Colonic mucosa (tissue), 4 donors: ENCODE measurements at regions not wholly inside any gene's neighbourhood (a gene's known extent, or its start where the extent isn't known, plus 50 kb on each side); places are given as distances from the start of the nearest gene placed in this dataset.

ENCODE experiments used
- DNase-seq: peaks from one replicate; pipeline ENCODE4 v3.0.0-alpha.2; 2020
- H3K27ac ChIP-seq: fragments of 200-600 bp; one replicate; pipeline ENCODE4 v1.8.0; 2021
- H3K27me3 ChIP-seq: fragments of 200-600 bp; one replicate; pipeline ENCODE4 v1.8.0; 2021
- H3K36me3 ChIP-seq: fragments of 200-600 bp; one replicate; pipeline ENCODE4 v1.8.0; 2021
- H3K4me1 ChIP-seq: fragments of 200-600 bp; one replicate; pipeline ENCODE4 v1.8.0; 2021; ENCODE audit warnings: mild to moderate bottlenecking
- H3K4me3 ChIP-seq: fragments of 200-600 bp; one replicate; pipeline ENCODE4 v1.8.0; 2021
- H3K9ac ChIP-seq, 2 donors: one replicate each; pipeline ENCODE4 v1.7.0; 2013; ENCODE audit warnings: control low read depth in 2 of 2, low read depth in 2 of 2, low read length in 2 of 2
- H3K9me3 ChIP-seq: fragments of 200-600 bp; one replicate; pipeline ENCODE4 v1.8.0; 2021
- CTCF ChIP-seq: fragments of 200-600 bp; IDR thresholded peaks from one replicate; pipeline ENCODE4 v1.8.0; 2022; ENCODE audit warnings: antibody characterized with exemption, mild to moderate bottlenecking
- intact Hi-C: fragments of 100-400 bp; cut with DNase I; formaldehyde crosslinking; loops from one replicate; pipeline ENCODE4 v1.14.1; 2022
- donor health status: healthy.
- donor health status: DM: no; HTN: no; CAD: no.
- donor health status: DM: no; HTN: no; CAD: no.

- no peaks in the 10 kb centered on the region for H3K4me1 ChIP-seq
- no peak overlapping the region for H3K4me3 ChIP-seq
- H3K9ac ChIP-seq = no peak overlapping the region
- intact Hi-C loops = no loop called here
- H3K9me3 ChIP-seq = no peaks in the 10 kb centered on the region
- no peak for TF ChIP-seq CTCF
- no peaks in the 10 kb centered on the region for H3K27me3 ChIP-seq
- H3K27ac ChIP-seq = no peak overlapping the region
- DNase-seq = no peak
- H3K36me3 ChIP-seq = no peaks in the 10 kb centered on the region
These were observed 150.2 kb upstream of the B3GAT1 start for GRCh38 chr11:134562196-134562595.

DNA sequence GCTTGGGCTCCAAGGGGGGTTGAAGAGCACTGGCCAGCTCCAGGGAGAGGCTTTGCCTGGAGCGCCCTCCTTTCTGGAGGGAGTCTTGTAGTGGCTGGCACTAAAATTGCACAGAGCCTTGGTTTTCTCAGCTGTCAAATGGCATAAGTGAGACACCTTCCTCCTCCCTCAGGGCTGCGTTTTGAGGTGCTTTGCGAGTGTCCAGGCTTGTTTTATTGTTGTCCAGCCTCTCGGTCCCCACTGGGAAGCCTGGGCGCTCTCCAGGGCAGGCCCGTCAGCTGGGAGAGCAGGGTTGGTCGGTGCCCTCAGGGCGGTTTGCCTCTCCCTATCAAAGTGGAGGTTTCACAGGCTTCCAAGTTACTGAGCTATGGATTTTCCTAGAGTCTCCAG lies 149.3 kb upstream of the B3GAT1 start:
- Histone ChIP-seq H3K9me3 (no peaks in the 10 kb centered on the region), H3K27me3 (no peaks in the 10 kb centered on the region), H3K9ac (no peak overlapping the region), H3K4me1 (no peaks in the 10 kb centered on the region), H3K36me3 (no peaks in the 10 kb centered on the region), H3K4me3 (no peak overlapping the region), H3K27ac (no peak overlapping the region)
- intact Hi-C loops = no loop called here
- TF ChIP-seq CTCF = no peak
- no peak for DNase-seq

GRCh38 chr11:134560566-134561330 lies 148.7 kb upstream of the B3GAT1 start:
- H3K4me3 ChIP-seq = no peak overlapping the region
- H3K36me3 ChIP-seq = no peaks in the 10 kb centered on the region
- no peaks in the 10 kb centered on the region for H3K4me1 ChIP-seq
- H3K27me3 ChIP-seq = no peaks in the 10 kb centered on the region
- no peak overlapping the region for H3K27ac ChIP-seq
- no peak for TF ChIP-seq CTCF
- H3K9me3 ChIP-seq = no peaks in the 10 kb centered on the region
- DNase-seq = no peak
- no peak overlapping the region for H3K9ac ChIP-seq
- intact Hi-C loops = no loop called here

GRCh38 chr11:134560066-134560465 lies 148.0 kb upstream of the B3GAT1 start:
- no peak overlapping the region for H3K4me3 ChIP-seq
- no peaks in the 10 kb centered on the region for H3K4me1 ChIP-seq
- no peak overlapping the region for H3K9ac ChIP-seq
- no peak overlapping the region for H3K27ac ChIP-seq
- H3K9me3 ChIP-seq = no peaks in the 10 kb centered on the region
- no peaks in the 10 kb centered on the region for H3K36me3 ChIP-seq
- no peaks in the 10 kb centered on the region for H3K27me3 ChIP-seq
- DNase-seq = no peak
- TF ChIP-seq CTCF = no peak
- intact Hi-C loops = no loop called here

- intact Hi-C loops = no loop called here
- no peak for DNase-seq
- no peaks in the 10 kb centered on the region for H3K4me1 ChIP-seq
- no peaks in the 10 kb centered on the region for H3K9me3 ChIP-seq
- H3K27ac ChIP-seq = no peak overlapping the region
- H3K36me3 ChIP-seq = no peaks in the 10 kb centered on the region
- no peak for TF ChIP-seq CTCF
- H3K4me3 ChIP-seq = no peak overlapping the region
- H3K27me3 ChIP-seq = no peaks in the 10 kb centered on the region
- H3K9ac ChIP-seq = no peak overlapping the region
These were observed 147.5 kb upstream of the B3GAT1 start for GRCh38 chr11:134559602-134559962.
